ENCODE measurements at regions not wholly inside any gene's neighbourhood (a gene's known extent, or its start where the extent isn't known, plus 50 kb on each side); places are given as distances from the start of the nearest gene placed in this dataset.

DNA sequence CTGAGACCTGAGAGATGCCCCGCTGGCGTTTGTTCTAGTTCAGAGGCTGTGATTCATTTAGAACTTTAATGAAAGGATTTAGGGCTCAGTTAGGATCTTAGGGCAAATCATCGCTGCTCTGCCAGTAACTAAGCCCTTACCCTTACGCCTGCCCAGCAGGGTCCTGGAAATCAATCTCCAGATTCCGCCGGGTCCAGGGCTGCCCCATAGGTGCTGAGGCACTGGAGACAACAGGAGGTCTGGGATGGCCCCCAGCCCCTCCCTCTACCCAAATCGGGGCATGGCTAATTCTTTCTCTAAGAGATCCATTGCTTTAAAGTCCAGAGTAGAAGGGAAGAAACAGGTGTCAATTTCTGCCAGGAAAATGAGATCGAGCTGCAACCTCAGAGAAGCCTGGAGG, 83.1 kb downstream of the SDC1 start:
- Histone ChIP-seq H3K4me1 (replicated peaks in 1 of 4; ENCODE audit: control insufficient read depth in 3 of 4, insufficient read depth in 4 of 4, low read length in 3 of 4) (peaks cover 0 to 10% (median 2%) of the 10 kb centered on the region in 4 experiments; a peak in 3 of 7 replicates), H2AK5ac (ENCODE audit: low read depth, low read length) (no peak overlapping the region), H4K91ac (replicated peaks; ENCODE audit: insufficient read length, low read length) (no peak overlapping the region), H3K79me2 (ENCODE audit: control insufficient read depth in 1 of 2, insufficient read depth in 2 of 2, low read length in 2 of 2) (no peaks in the 10 kb centered on the region), H3K27me3 (replicated peaks in 1 of 4; ENCODE audit: control insufficient read depth in 3 of 4, extremely low read depth in 1 of 4, insufficient read depth in 3 of 4, low read length in 3 of 4) (peaks cover 0 to 7% (median 0%) of the 10 kb centered on the region in 4 experiments; a peak in 1 of 7 replicates), H3K18ac (ENCODE audit: extremely low read depth, low read length) (no peak overlapping the region), H3K27ac (ENCODE audit: low read depth, low read length) (no peak overlapping the region), H3K14ac (ENCODE audit: insufficient read length) (no peak overlapping the region), H3K4me3 (ENCODE audit: extremely low read depth in 1 of 4, insufficient read depth in 2 of 4, low read depth in 3 of 4, low read length in 4 of 4) (no peak overlapping the region), H4K5ac (ENCODE audit: insufficient read length, low read depth, low read length) (no peak overlapping the region), H2BK5ac (ENCODE audit: low read depth, low read length) (no peak overlapping the region), H2BK120ac (replicated peaks; ENCODE audit: low read depth, low read length) (no peak overlapping the region), H3K9ac (replicated peaks in 1 of 4; ENCODE audit: extremely low read depth in 1 of 4, low read depth in 3 of 4, low read length in 3 of 4) (no peak overlapping the region), H3K56ac (replicated peaks; ENCODE audit: insufficient read length, low read depth, low read length) (no peak overlapping the region), H3K4ac (replicated peaks; ENCODE audit: insufficient read length, low read depth, low read length) (no peak overlapping the region), H2BK20ac (ENCODE audit: low read length) (no peak overlapping the region), H2BK15ac (ENCODE audit: low read length) (no peak overlapping the region), H3K79me1 (ENCODE audit: low read depth, low read length) (no peaks in the 10 kb centered on the region), H4K8ac (ENCODE audit: extremely low read depth, insufficient read depth, low read length) (no peak overlapping the region), H3K23me2 (ENCODE audit: low read depth, low read length) (no peaks in the 10 kb centered on the region), H3K9me3 (ENCODE audit: insufficient read depth in 2 of 2, low read depth in 1 of 2, low read length in 1 of 2) (no peaks in the 10 kb centered on the region), H2BK12ac (ENCODE audit: low read depth, low read length) (no peak overlapping the region), H3K36me3 (ENCODE audit: control insufficient read depth in 2 of 4, insufficient read depth in 4 of 4, low read length in 3 of 4) (no peaks in the 10 kb centered on the region), H3K4me2 (ENCODE audit: insufficient read depth in 1 of 2, low read depth in 2 of 2, low read length in 2 of 2) (no peak overlapping the region), H3K23ac (ENCODE audit: insufficient read length) (no peak overlapping the region), H4K20me1 (replicated peaks in 1 of 2; ENCODE audit: control insufficient read depth in 1 of 2, insufficient read depth in 2 of 2, low read length in 2 of 2) (no peaks in the 10 kb centered on the region), H2AFZ (ENCODE audit: low read length) (no peak overlapping the region)
- FAIRE-seq (no peak), DNase-seq (ENCODE audit: low read depth in 1 of 2, low spot score in 2 of 2) (no peak)
- 83% methylated on average over 8 of the region's 8 CpGs; no CpG with 5 or more reads in 1 of the 2 experiments for WGBS, 2 experiments (ENCODE audit: extremely low coverage in 1 of 2, insufficient coverage in 1 of 2, insufficient read length in 1 of 2, insufficient replicate concordance in 2 of 2, low coverage in 1 of 2, low lambda C conversion rate in 2 of 2, missing lambda C conversion rate in 1 of 2)
- ChIA-PET CTCF (ENCODE audit: partially characterized antibody) (interaction anchor here (1.1 to 1.8 kb wide), 5 partner anchors 8 to 64 kb away, joined by 3 to 7 read pairs (median 4); no protein-coding TSS in a partner anchor), POLR2A (ENCODE audit: partially characterized antibody) (interaction anchor here (0.6 kb wide), 1 partner anchor 170 kb away, joined by 4 read pairs; no protein-coding TSS in a partner anchor)
- TF ChIP-seq RXRA (IDR thresholded peaks at IDR 0.05; ENCODE audit: insufficient read depth, low read depth, low read length) (no peak), SP2 (IDR thresholded peaks at IDR 0.05; ENCODE audit: low read length) (no peak), EP300 (IDR thresholded peaks at IDR 0.05; ENCODE audit: borderline replicate concordance in 1 of 2, low read depth in 2 of 2, low read length in 2 of 2) (no peak), MAFK (IDR thresholded peaks at IDR 0.05; ENCODE audit: low read depth, low read length) (no peak)
